ENCODE measurements at regions not wholly inside any gene's neighbourhood (a gene's known extent, or its start where the extent isn't known, plus 50 kb on each side); places are given as distances from the start of the nearest gene placed in this dataset.

DNA sequence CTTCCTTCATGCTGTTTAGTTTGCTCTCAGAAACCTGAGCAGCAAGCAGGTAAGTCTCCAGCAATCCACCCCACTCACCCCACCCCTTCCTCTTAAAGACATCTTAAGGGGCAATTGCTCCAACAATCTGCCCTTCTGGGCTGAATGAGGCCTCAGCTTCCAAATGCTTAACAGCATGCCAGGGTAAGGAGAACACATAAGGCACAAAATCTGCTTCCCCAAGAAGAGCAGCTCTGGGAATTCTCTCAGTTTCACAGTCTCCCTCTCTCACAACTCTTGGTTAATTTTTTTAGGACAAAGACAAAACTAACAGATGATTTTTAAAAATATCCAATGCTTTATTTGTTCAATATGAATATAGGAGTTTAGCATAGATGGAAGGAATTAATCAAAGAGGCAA is 288.9 kb upstream of the CCDC196 start:
- DNase-seq (ENCODE audit: insufficient read length, low spot score) (no peak), FAIRE-seq (no peak)
- TF ChIP-seq SPI1 (IDR thresholded peaks at IDR 0.05; ENCODE audit: low read depth, low read length) (no peak), POU2F2 (IDR thresholded peaks at IDR 0.05; ENCODE audit: low read depth, low read length) (no peak), POLR2A (IDR thresholded peaks at IDR 0.05; ENCODE audit: low read depth, low read length) (no peak), POLR2AphosphoS5 (IDR thresholded peaks at IDR 0.05; ENCODE audit: low read depth, low read length) (no peak), PAX5 (IDR thresholded peaks at IDR 0.05; ENCODE audit: insufficient read depth, low read length, severe bottlenecking) (no peak), TAF1 (IDR thresholded peaks at IDR 0.05; ENCODE audit: low read depth, low read length) (no peak)

DNA sequence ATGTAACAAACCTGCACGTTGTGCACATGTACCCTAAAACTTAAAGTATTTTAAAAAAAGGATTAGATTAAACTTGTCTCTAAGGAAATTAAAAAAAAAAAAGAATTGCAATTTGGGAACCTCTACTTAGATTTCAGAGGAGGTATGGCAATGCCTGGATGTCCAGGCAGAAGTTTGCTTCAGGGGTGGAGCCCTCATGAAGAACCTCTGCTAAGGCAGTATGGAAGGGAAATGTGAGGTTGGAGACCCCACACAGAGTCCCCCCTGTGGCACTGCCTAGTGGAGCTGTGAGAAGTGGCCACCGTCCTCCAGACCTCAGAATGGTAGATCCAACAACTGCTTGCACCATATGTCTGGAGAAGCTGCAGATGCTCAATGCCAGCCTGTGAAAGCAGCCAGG is 279.6 kb upstream of the CCDC196 start:
- TF ChIP-seq TAF1 (IDR thresholded peaks at IDR 0.05; ENCODE audit: low read depth, low read length), result no peak
- no peak for TF ChIP-seq PAX5 (IDR thresholded peaks at IDR 0.05; ENCODE audit: insufficient read depth, low read length, severe bottlenecking)
- no peak for TF ChIP-seq POLR2A (IDR thresholded peaks at IDR 0.05; ENCODE audit: low read depth, low read length)
- DNase-seq (ENCODE audit: insufficient read length, low spot score) (no peak), FAIRE-seq (no peak)

DNA sequence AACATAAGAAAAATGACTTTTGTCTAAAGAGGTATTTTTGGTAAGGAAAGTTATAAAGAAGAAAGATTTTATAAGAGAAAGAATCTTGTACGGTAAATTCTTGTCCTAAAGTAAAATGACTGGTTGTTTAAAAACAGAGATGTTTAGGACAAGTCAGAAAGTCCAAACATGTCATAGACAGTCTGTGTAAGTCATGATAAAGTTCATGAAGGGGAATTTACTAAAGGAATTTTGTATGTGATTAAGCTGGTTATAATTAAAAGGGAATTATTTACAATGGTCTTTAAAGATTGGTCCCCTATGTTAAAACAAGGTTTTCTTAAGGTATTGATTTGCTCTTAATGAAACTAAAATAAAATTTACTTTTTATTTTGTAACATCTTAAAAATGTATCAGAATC is 269.4 kb upstream of the CCDC196 start:
- DNase-seq (ENCODE audit: insufficient read length, low spot score) (no peak), FAIRE-seq (no peak)
- no peak for TF ChIP-seq SPI1 (IDR thresholded peaks at IDR 0.05; ENCODE audit: low read depth, low read length)

DNA sequence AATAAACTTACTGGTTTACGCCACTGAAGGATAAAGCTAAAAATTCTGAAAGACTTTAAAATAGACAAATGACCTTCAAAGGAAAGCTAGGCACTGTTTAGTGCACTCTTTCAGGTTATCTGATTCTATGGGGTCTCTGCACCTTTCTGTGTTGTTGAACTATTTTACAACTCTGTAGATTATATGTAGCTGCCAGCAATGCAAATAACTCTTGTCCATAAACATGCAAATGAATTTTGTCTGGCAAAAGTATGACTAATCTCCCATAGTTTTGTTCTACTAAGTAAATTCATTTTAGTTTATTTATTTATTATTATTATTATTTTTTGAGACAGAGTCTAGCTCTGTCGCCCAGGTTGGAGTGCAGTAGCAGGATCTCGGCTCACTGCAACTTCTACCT is 266.3 kb upstream of the CCDC196 start:
- no peak for FAIRE-seq
- no peak for TF ChIP-seq TAF1 (IDR thresholded peaks at IDR 0.05; ENCODE audit: low read depth, low read length)
- no peak for TF ChIP-seq POU2F2 (IDR thresholded peaks at IDR 0.05; ENCODE audit: low read depth, low read length)
- TF ChIP-seq PAX5 (IDR thresholded peaks at IDR 0.05; ENCODE audit: insufficient read depth, low read length, severe bottlenecking), result no peak
- TF ChIP-seq POLR2AphosphoS5 (IDR thresholded peaks at IDR 0.05; ENCODE audit: low read depth, low read length), result no peak
- TF ChIP-seq POLR2A (IDR thresholded peaks at IDR 0.05; ENCODE audit: low read depth, low read length), result no peak
- no peak for TF ChIP-seq SPI1 (IDR thresholded peaks at IDR 0.05; ENCODE audit: low read depth, low read length)
- no peak for DNase-seq (ENCODE audit: insufficient read length, low spot score)

DNA sequence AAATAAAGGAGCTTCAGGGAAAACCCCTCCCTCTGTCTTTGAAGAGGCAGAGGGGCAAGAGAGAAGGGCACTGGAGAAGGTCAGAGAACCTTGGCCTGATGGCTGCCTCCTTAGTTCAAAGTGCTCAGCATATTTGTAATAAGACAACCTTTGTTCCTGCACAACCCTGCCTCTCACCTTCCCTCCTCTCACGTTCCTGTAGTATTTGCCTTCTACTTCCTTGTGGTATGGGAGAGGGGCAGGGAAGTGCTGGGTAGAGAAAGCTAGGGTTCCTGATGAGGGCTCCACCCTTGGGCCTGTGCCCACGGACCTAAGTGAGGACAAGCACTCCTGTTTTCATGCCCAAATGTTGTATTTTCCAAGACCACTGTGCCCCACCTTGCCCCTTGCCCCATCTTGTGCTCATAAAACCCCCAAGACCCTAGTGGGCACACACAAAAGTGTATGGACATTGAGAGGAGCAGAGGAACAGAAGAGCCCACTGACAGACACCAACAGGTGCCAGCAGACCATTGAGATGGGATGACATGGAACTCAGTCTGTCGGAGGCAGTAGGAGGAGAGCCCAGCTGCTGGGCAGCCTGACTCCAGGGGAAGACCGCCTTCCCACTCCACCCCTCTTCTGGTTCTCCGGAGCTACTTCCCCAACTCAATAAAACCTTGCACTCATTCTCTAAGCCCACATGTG is 261.5 kb upstream of the CCDC196 start:
- DNase-seq (ENCODE audit: insufficient read length, low spot score) (no peak), FAIRE-seq (no peak)
- TF ChIP-seq POLR2A (IDR thresholded peaks at IDR 0.05; ENCODE audit: low read depth, low read length) (no peak), SPI1 (IDR thresholded peaks at IDR 0.05; ENCODE audit: low read depth, low read length) (no peak), POU2F2 (IDR thresholded peaks at IDR 0.05; ENCODE audit: low read depth, low read length) (no peak), POLR2AphosphoS5 (IDR thresholded peaks at IDR 0.05; ENCODE audit: low read depth, low read length) (no peak), TAF1 (IDR thresholded peaks at IDR 0.05; ENCODE audit: low read depth, low read length) (no peak), PAX5 (IDR thresholded peaks at IDR 0.05; ENCODE audit: insufficient read depth, low read length, severe bottlenecking) (no peak)

DNA sequence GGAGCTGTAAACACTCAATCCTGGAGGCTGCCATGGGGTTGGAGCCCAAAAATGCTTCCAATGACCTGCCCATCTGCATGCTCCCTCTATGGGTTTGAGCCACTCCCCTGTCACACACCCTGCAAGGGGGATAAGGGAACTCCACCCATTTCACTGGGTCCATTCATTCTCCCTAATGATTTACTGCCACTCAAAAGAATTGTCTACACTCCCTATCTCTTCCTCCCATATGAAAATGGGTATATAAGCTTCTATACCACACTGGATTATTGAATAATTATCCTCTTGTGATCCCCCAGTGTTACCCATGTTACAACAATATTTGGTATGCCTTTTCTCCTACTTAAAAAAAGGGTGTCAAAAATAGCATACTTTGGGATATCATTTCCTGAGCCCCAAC is 260.8 kb upstream of the CCDC196 start:
- DNase-seq (ENCODE audit: insufficient read length, low spot score) (no peak), FAIRE-seq (no peak)
- no peak for TF ChIP-seq SPI1 (IDR thresholded peaks at IDR 0.05; ENCODE audit: low read depth, low read length)
- no peak for TF ChIP-seq PAX5 (IDR thresholded peaks at IDR 0.05; ENCODE audit: insufficient read depth, low read length, severe bottlenecking)
- TF ChIP-seq TAF1 (IDR thresholded peaks at IDR 0.05; ENCODE audit: low read depth, low read length), result no peak
- TF ChIP-seq POLR2AphosphoS5 (IDR thresholded peaks at IDR 0.05; ENCODE audit: low read depth, low read length), result no peak
- no peak for TF ChIP-seq POU2F2 (IDR thresholded peaks at IDR 0.05; ENCODE audit: low read depth, low read length)
- TF ChIP-seq POLR2A (IDR thresholded peaks at IDR 0.05; ENCODE audit: low read depth, low read length), result no peak

DNA sequence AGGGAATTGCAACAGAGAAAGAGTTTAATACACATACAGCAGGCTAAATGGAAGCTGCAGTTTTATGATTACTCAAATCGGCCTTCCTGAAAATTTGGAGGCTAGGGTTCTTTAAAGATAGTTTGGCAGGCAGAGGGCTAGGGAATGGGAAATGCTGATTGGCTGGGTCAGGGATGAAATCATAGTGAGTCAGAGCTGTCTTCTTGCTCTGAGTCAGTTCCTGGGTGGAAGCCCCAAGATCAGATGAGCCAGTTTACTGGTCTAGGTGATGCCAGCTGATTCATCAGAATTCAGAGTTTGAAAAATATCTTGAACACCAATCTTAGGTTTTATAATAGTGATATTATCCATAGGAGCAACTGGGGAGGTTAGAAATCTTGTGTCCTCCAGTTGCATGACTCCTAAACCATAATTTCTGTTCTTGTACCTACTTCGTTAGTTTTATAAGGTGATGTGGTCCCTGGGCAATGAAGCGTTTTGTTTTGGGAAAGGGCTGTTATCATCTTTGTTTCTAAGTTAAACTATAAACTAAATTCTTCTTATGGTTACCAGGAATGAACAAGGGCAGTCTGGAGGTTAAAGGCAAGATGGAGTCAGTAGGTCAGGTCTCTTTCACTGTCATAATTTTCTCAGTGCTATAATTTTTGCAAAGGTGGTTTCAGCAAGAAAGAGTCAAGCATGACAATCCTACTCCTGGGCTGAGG is 257.8 kb upstream of the CCDC196 start:
- DNase-seq (ENCODE audit: insufficient read length, low spot score) (no peak), FAIRE-seq (no peak)
- TF ChIP-seq PAX5 (IDR thresholded peaks at IDR 0.05; ENCODE audit: insufficient read depth, low read length, severe bottlenecking) (no peak), SPI1 (IDR thresholded peaks at IDR 0.05; ENCODE audit: low read depth, low read length) (no peak), POLR2AphosphoS5 (IDR thresholded peaks at IDR 0.05; ENCODE audit: low read depth, low read length) (no peak), POU2F2 (IDR thresholded peaks at IDR 0.05; ENCODE audit: low read depth, low read length) (no peak), POLR2A (IDR thresholded peaks at IDR 0.05; ENCODE audit: low read depth, low read length) (no peak), TAF1 (IDR thresholded peaks at IDR 0.05; ENCODE audit: low read depth, low read length) (no peak)

DNA sequence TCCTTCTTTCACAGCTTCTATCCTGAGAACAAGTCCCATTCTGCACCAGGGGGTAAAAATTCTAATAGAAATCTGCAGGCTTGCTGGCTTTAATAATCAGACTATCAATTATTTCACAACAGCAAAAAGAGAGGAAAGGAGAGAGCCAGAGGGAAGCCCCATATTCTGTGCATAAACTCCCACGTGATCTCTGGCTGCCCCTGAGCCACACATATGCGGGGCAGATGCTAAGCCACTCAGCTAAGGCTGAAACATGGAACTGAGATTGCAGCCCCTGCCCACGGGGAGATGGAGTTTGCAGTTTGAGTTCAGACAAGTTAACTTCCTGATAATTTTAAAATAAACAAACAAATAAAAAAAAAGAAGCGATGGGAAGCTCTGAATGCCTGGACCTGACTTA is 254.4 kb upstream of the CCDC196 start:
- FAIRE-seq (no peak), DNase-seq (ENCODE audit: insufficient read length, low spot score) (no peak)
- no peak for TF ChIP-seq POU2F2 (IDR thresholded peaks at IDR 0.05; ENCODE audit: low read depth, low read length)
- no peak for TF ChIP-seq POLR2AphosphoS5 (IDR thresholded peaks at IDR 0.05; ENCODE audit: low read depth, low read length)
- no peak for TF ChIP-seq PAX5 (IDR thresholded peaks at IDR 0.05; ENCODE audit: insufficient read depth, low read length, severe bottlenecking)
- TF ChIP-seq TAF1 (IDR thresholded peaks at IDR 0.05; ENCODE audit: low read depth, low read length), result no peak
- TF ChIP-seq POLR2A (IDR thresholded peaks at IDR 0.05; ENCODE audit: low read depth, low read length), result no peak

DNA sequence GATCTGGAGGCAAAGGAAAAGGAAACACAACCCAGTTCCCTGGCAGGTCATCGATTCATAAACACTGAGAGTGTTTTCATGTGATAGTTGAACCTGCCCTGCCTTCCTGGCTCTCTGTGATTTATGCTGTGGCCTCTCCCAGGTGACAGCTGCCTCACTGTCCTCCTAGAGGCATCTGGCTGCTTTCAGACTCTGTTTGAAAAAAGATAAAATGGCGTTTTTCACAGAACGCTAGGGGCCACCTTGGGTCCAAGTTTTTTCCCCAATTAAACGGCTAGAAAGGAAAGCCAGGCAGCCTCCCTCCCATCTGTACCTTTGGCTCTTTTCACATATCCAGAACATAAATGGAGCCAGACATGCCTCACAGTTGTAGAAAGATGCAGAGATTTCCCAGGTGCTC is 252.6 kb upstream of the CCDC196 start:
- FAIRE-seq (no peak), DNase-seq (ENCODE audit: insufficient read length, low spot score) (no peak)
- TF ChIP-seq PAX5 (IDR thresholded peaks at IDR 0.05; ENCODE audit: insufficient read depth, low read length, severe bottlenecking) (no peak), TAF1 (IDR thresholded peaks at IDR 0.05; ENCODE audit: low read depth, low read length) (no peak), POLR2A (IDR thresholded peaks at IDR 0.05; ENCODE audit: low read depth, low read length) (no peak), POLR2AphosphoS5 (IDR thresholded peaks at IDR 0.05; ENCODE audit: low read depth, low read length) (no peak)

DNA sequence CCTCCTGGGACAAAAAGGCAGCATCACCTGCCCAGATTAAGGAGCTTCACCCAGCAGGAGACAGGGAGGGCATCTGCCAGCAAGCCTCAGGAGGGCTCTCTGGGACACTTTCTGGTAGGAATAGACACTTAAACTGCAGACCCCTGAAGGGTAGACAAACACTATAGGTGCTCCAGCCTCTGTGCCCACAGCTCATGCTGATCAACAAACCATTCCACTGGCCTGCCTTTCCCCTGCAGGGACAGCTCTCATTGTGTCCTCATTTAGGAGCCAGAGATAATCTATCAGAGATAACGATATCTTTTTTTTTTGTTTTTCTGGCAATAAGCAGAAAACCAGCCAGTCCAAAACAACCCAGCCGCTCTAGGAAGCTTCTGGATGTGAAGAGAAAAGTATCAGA is 251.8 kb upstream of the CCDC196 start:
- DNase-seq (ENCODE audit: insufficient read length, low spot score) (no peak), FAIRE-seq (no peak)
- TF ChIP-seq POLR2AphosphoS5 (IDR thresholded peaks at IDR 0.05; ENCODE audit: low read depth, low read length) (no peak), POU2F2 (IDR thresholded peaks at IDR 0.05; ENCODE audit: low read depth, low read length) (no peak), TAF1 (IDR thresholded peaks at IDR 0.05; ENCODE audit: low read depth, low read length) (no peak), PAX5 (IDR thresholded peaks at IDR 0.05; ENCODE audit: insufficient read depth, low read length, severe bottlenecking) (no peak), SPI1 (IDR thresholded peaks at IDR 0.05; ENCODE audit: low read depth, low read length) (no peak), POLR2A (IDR thresholded peaks at IDR 0.05; ENCODE audit: low read depth, low read length) (no peak)

Data from GM12891 (cell line).